ENCODE measurements at regions not wholly inside any gene's neighbourhood (a gene's known extent, or its start where the extent isn't known, plus 50 kb on each side); places are given as distances from the start of the nearest gene placed in this dataset.

GRCh38 chr2:236959876-236960275 lies 125.8 kb upstream of the COPS8 start:
- peaks cover 0 to 5% (median 0%) of the 10 kb centered on the region in 12 donors for H3K4me1 ChIP-seq
- TF ChIP-seq, protein P1, sequence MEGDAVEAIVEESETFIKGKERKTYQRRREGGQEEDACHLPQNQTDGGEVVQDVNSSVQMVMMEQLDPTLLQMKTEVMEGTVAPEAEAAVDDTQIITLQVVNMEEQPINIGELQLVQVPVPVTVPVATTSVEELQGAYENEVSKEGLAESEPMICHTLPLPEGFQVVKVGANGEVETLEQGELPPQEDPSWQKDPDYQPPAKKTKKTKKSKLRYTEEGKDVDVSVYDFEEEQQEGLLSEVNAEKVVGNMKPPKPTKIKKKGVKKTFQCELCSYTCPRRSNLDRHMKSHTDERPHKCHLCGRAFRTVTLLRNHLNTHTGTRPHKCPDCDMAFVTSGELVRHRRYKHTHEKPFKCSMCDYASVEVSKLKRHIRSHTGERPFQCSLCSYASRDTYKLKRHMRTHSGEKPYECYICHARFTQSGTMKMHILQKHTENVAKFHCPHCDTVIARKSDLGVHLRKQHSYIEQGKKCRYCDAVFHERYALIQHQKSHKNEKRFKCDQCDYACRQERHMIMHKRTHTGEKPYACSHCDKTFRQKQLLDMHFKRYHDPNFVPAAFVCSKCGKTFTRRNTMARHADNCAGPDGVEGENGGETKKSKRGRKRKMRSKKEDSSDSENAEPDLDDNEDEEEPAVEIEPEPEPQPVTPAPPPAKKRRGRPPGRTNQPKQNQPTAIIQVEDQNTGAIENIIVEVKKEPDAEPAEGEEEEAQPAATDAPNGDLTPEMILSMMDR (IDR thresholded peaks at IDR 0.05) = no peak
- TF ChIP-seq POLR2A (IDR thresholded peaks at IDR 0.05) = no peak
- ATAC-seq (peak; percentile 30 to 90 (median 84)), DNase-seq (peak in 2 of 5 donors; percentile 45 to 47)
- H3K9me3 ChIP-seq = no peaks in the 10 kb centered on the region
- no peaks in the 10 kb centered on the region for H3K36me3 ChIP-seq
- H3K27me3 ChIP-seq = no peaks in the 10 kb centered on the region
- WGBS, 4 donors = 80 to 87% (median 81%) methylated on average over 9 of the region's 9 CpGs
- intact Hi-C loops (cut with DNase I) = no loop called here
- H3K4me3 ChIP-seq = no peak overlapping the region
- peak overlapping the region in 5 of 12 donors; percentile 1 to 48 (median 34) for H3K27ac ChIP-seq

GRCh38 chr2:236960531-236960930 lies 125.2 kb upstream of the COPS8 start:
- intact Hi-C loops (cut with DNase I) = no loop called here
- Histone ChIP-seq H3K4me1 (peaks cover 0 to 5% (median 0%) of the 10 kb centered on the region in 12 donors), H3K9me3 (no peaks in the 10 kb centered on the region), H3K27ac (peak overlapping the region in 2 of 12 donors; percentile 1 to 34), H3K36me3 (no peaks in the 10 kb centered on the region), H3K4me3 (no peak overlapping the region), H3K27me3 (no peaks in the 10 kb centered on the region)
- TF ChIP-seq, protein P1 (IDR thresholded peaks at IDR 0.05) = no peak
- TF ChIP-seq POLR2A (IDR thresholded peaks at IDR 0.05) = no peak
- ATAC-seq (no peak), DNase-seq (no peak)
- WGBS, 4 donors = 96 to 97% (median 96%) methylated on average over 14 of the region's 14 CpGs

DNA sequence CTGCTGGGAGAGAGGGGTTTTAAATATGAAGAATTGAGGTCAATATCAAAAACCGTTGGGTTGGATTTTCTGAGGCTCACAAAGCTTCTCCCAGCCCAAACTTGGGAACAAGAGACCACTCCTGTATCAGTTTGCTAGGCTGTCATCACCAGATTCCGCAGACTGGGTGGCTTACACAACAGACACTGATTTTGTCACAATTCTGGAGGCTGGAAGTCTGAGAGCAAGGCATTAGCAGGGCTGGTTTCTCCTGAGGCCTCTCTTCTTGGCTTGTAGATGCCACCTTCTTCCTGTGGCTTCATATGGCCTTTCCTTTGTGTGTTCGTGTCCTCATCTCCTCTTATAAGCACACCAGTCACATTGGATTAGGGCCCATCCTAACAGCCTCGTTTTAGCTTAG lies 122.9 kb upstream of the COPS8 start:
- Histone ChIP-seq H3K27ac (no peak overlapping the region), H3K4me1 (peaks cover 0 to 21% (median 3%) of the 10 kb centered on the region in 12 donors), H3K4me3 (no peak overlapping the region), H3K9me3 (no peaks in the 10 kb centered on the region), H3K36me3 (no peaks in the 10 kb centered on the region), H3K27me3 (no peaks in the 10 kb centered on the region)
- no peak for TF ChIP-seq POLR2A (IDR thresholded peaks at IDR 0.05)
- TF ChIP-seq, protein P1 (IDR thresholded peaks at IDR 0.05) = no peak
- 86 to 93% (median 91%) methylated on average over 4 of the region's 4 CpGs for WGBS, 4 donors
- intact Hi-C loops (cut with DNase I) = no loop called here
- no peak for ATAC-seq
- no peak for DNase-seq

GRCh38 chr2:236963631-236964182 lies 122.0 kb upstream of the COPS8 start:
- no peak for DNase-seq
- Histone ChIP-seq H3K4me1 (peaks cover 0 to 21% (median 3%) of the 10 kb centered on the region in 12 donors), H3K27me3 (no peaks in the 10 kb centered on the region), H3K9me3 (no peaks in the 10 kb centered on the region), H3K4me3 (no peak overlapping the region), H3K36me3 (no peaks in the 10 kb centered on the region), H3K27ac (no peak overlapping the region)
- WGBS, 4 donors = 90 to 95% (median 93%) methylated on average over 7 of the region's 7 CpGs
- TF ChIP-seq, protein P1 (IDR thresholded peaks at IDR 0.05) = no peak
- TF ChIP-seq POLR2A (IDR thresholded peaks at IDR 0.05) = no peak
- ATAC-seq = no peak
- intact Hi-C loops (cut with DNase I) = no loop called here
